ENCODE measurements at regions not wholly inside any gene's neighbourhood (a gene's known extent, or its start where the extent isn't known, plus 50 kb on each side); places are given as distances from the start of the nearest gene placed in this dataset.

DNA sequence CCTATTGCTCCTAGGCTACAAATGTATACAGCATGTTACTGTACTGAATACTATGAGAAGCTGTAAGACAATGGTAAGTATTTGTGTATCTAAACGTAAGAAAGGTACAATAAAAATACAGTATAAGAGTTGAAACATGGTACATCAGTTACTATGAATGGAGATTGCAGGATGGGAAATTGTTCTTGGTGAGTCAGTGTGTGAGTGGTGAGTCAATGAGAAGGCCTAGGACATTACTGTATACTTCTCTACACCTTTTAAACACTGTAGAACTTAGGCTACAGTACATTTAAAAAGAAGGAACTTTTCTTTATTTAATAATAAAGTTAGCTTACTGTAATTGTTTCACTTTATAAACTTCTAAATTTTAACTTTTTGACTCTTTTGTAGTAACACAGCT is 2603.2 kb downstream of the PCDH7 start:
- TF ChIP-seq ARNTL (CRISPR knock-in tag; IDR thresholded peaks at IDR 0.05; ENCODE audit: borderline replicate concordance, low read depth) (no peak), ISL1 (CRISPR knock-in tag; IDR thresholded peaks at IDR 0.05) (no peak), GLIS3 (CRISPR knock-in tag; IDR thresholded peaks at IDR 0.05) (no peak), CSDC2 (CRISPR knock-in tag; IDR thresholded peaks at IDR 0.05) (no peak), ZNF565 (CRISPR knock-in tag; conservative IDR thresholded peaks at IDR 0.05; ENCODE audit: low read depth) (no peak)
- ATAC-seq: no peak

DNA sequence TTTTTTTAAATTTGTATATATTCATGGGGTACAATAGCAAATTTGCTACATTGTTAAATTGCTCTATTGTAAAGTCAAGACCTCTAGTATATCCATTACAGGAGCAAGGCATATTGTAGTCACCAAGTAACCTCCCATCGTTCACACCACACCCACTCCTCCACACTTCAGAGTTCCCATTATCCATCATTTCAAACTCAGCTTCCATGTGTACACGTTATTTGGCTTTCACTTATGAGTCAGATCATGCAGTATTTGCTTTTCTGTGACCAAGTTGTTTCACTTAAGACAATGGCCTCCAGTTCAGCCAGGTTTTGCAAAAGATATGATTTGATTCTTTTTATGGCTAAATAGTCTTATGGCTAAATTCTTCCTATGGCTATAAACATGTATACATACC is 2614.2 kb downstream of the PCDH7 start:
- ATAC-seq: no peak
- TF ChIP-seq ZFP30 (CRISPR knock-in tag; IDR thresholded peaks at IDR 0.05) (no peak), ZFP3 (CRISPR knock-in tag; IDR thresholded peaks at IDR 0.05) (no peak), CSDC2 (CRISPR knock-in tag; IDR thresholded peaks at IDR 0.05) (no peak), OSR1 (CRISPR knock-in tag; IDR thresholded peaks at IDR 0.05) (no peak), RARB (CRISPR knock-in tag; IDR thresholded peaks at IDR 0.05) (no peak), BACH2 (CRISPR knock-in tag; IDR thresholded peaks at IDR 0.05; ENCODE audit: borderline replicate concordance) (no peak), ESRRG (CRISPR knock-in tag; IDR thresholded peaks at IDR 0.05) (no peak), TCF4 (CRISPR knock-in tag; IDR thresholded peaks at IDR 0.05; ENCODE audit: borderline replicate concordance) (no peak), ARNTL (CRISPR knock-in tag; IDR thresholded peaks at IDR 0.05; ENCODE audit: borderline replicate concordance, low read depth) (no peak), ZNF8 (CRISPR knock-in tag; IDR thresholded peaks at IDR 0.05) (no peak)
- TF ChIP-seq, protein P1, sequence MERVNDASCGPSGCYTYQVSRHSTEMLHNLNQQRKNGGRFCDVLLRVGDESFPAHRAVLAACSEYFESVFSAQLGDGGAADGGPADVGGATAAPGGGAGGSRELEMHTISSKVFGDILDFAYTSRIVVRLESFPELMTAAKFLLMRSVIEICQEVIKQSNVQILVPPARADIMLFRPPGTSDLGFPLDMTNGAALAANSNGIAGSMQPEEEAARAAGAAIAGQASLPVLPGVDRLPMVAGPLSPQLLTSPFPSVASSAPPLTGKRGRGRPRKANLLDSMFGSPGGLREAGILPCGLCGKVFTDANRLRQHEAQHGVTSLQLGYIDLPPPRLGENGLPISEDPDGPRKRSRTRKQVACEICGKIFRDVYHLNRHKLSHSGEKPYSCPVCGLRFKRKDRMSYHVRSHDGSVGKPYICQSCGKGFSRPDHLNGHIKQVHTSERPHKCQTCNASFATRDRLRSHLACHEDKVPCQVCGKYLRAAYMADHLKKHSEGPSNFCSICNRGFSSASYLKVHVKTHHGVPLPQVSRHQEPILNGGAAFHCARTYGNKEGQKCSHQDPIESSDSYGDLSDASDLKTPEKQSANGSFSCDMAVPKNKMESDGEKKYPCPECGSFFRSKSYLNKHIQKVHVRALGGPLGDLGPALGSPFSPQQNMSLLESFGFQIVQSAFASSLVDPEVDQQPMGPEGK (CRISPR knock-in tag; IDR thresholded peaks at IDR 0.05; ENCODE audit: borderline replicate concordance): no peak

DNA sequence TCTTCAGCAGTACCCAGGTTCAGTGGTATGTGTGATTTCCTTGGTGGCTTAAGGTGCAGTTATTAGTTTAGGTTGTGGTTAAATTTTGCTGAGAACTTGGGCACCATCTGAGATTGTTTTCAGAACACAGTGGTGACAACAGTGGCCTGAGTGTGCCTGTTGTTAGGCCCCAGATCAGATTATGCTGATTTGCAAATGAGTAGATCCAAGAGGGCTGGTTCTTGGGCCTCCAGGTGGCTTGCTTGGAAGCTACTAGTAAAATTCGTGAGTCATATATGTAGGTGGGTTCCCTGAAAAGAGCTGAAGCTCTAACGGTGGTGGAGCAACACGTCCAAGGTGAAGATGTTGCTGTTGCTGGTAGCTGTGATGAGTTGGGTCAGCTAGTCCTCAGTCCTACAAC is 2619.6 kb downstream of the PCDH7 start:
- TF ChIP-seq RARB (CRISPR knock-in tag; IDR thresholded peaks at IDR 0.05): no peak
- TF ChIP-seq ARNTL (CRISPR knock-in tag; IDR thresholded peaks at IDR 0.05; ENCODE audit: borderline replicate concordance, low read depth): no peak
- TF ChIP-seq ZNF565 (CRISPR knock-in tag; conservative IDR thresholded peaks at IDR 0.05; ENCODE audit: low read depth): no peak
- no peak for TF ChIP-seq OSR1 (CRISPR knock-in tag; IDR thresholded peaks at IDR 0.05)
- TF ChIP-seq ZNF8 (CRISPR knock-in tag; IDR thresholded peaks at IDR 0.05): no peak
- TF ChIP-seq ZNF70 (CRISPR knock-in tag; IDR thresholded peaks at IDR 0.05): no peak
- TF ChIP-seq, protein P2, sequence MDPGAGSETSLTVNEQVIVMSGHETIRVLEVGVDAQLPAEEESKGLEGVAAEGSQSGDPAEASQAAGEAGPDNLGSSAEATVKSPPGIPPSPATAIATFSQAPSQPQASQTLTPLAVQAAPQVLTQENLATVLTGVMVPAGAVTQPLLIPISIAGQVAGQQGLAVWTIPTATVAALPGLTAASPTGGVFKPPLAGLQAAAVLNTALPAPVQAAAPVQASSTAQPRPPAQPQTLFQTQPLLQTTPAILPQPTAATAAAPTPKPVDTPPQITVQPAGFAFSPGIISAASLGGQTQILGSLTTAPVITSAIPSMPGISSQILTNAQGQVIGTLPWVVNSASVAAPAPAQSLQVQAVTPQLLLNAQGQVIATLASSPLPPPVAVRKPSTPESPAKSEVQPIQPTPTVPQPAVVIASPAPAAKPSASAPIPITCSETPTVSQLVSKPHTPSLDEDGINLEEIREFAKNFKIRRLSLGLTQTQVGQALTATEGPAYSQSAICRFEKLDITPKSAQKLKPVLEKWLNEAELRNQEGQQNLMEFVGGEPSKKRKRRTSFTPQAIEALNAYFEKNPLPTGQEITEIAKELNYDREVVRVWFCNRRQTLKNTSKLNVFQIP (CRISPR knock-in tag; IDR thresholded peaks at IDR 0.05; ENCODE audit: borderline replicate concordance, low read depth): no peak
- TF ChIP-seq, protein P3, sequence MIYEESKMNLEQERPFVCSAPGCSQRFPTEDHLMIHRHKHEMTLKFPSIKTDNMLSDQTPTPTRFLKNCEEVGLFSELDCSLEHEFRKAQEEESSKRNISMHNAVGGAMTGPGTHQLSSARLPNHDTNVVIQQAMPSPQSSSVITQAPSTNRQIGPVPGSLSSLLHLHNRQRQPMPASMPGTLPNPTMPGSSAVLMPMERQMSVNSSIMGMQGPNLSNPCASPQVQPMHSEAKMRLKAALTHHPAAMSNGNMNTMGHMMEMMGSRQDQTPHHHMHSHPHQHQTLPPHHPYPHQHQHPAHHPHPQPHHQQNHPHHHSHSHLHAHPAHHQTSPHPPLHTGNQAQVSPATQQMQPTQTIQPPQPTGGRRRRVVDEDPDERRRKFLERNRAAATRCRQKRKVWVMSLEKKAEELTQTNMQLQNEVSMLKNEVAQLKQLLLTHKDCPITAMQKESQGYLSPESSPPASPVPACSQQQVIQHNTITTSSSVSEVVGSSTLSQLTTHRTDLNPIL (CRISPR knock-in tag; IDR thresholded peaks at IDR 0.05; ENCODE audit: low read depth): no peak
- TF ChIP-seq, protein P4, sequence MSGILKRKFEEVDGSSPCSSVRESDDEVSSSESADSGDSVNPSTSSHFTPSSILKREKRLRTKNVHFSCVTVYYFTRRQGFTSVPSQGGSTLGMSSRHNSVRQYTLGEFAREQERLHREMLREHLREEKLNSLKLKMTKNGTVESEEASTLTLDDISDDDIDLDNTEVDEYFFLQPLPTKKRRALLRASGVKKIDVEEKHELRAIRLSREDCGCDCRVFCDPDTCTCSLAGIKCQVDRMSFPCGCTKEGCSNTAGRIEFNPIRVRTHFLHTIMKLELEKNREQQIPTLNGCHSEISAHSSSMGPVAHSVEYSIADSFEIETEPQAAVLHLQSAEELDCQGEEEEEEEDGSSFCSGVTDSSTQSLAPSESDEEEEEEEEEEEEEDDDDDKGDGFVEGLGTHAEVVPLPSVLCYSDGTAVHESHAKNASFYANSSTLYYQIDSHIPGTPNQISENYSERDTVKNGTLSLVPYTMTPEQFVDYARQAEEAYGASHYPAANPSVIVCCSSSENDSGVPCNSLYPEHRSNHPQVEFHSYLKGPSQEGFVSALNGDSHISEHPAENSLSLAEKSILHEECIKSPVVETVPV (CRISPR knock-in tag; IDR thresholded peaks at IDR 0.05): no peak
- TF ChIP-seq CSDC2 (CRISPR knock-in tag; IDR thresholded peaks at IDR 0.05): no peak
- no peak for TF ChIP-seq PPARA (CRISPR knock-in tag; IDR thresholded peaks at IDR 0.05; ENCODE audit: borderline replicate concordance)
- TF ChIP-seq ZFP3 (CRISPR knock-in tag; IDR thresholded peaks at IDR 0.05): no peak
- no peak for TF ChIP-seq ZFP30 (CRISPR knock-in tag; IDR thresholded peaks at IDR 0.05)
- no peak for TF ChIP-seq TCF4 (CRISPR knock-in tag; IDR thresholded peaks at IDR 0.05; ENCODE audit: borderline replicate concordance)
- no peak for TF ChIP-seq ZC3H10 (CRISPR knock-in tag; IDR thresholded peaks at IDR 0.05)
- no peak for TF ChIP-seq ISL1 (CRISPR knock-in tag; IDR thresholded peaks at IDR 0.05)
- no peak for ATAC-seq

DNA sequence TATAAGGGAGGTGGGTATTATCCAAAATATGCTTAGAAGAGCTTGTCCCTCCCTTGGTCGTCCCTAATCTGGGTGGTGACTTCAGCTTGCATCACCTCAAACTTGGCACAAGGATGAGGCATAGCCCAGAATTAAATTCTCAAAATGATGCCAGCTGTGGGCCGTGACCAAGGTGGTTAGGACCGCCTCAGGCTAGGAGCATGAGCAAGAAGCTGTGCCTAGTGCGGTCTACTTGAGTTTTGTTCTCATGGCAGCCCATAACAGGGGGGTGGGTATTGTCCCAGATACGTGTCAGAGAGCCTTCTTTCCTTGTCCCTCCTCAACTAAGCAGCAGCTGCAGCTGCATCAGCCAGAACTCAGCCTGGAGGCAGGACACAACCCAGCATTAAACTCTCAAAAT is 2620.0 kb downstream of the PCDH7 start:
- ATAC-seq: no peak
- TF ChIP-seq SNAI2 (CRISPR knock-in tag; IDR thresholded peaks at IDR 0.05) (no peak), ESRRG (CRISPR knock-in tag; IDR thresholded peaks at IDR 0.05) (no peak), GLIS3 (CRISPR knock-in tag; IDR thresholded peaks at IDR 0.05) (no peak), ZC3H10 (CRISPR knock-in tag; IDR thresholded peaks at IDR 0.05) (no peak), ZFP30 (CRISPR knock-in tag; IDR thresholded peaks at IDR 0.05) (no peak), TOX (CRISPR knock-in tag; IDR thresholded peaks at IDR 0.05; ENCODE audit: borderline replicate concordance) (no peak), PPARA (CRISPR knock-in tag; IDR thresholded peaks at IDR 0.05; ENCODE audit: borderline replicate concordance) (no peak), ZNF8 (CRISPR knock-in tag; IDR thresholded peaks at IDR 0.05) (no peak), ISL1 (CRISPR knock-in tag; IDR thresholded peaks at IDR 0.05) (no peak)
- TF ChIP-seq, protein P1 (CRISPR knock-in tag; IDR thresholded peaks at IDR 0.05; ENCODE audit: borderline replicate concordance): no peak
- TF ChIP-seq, protein P5, sequence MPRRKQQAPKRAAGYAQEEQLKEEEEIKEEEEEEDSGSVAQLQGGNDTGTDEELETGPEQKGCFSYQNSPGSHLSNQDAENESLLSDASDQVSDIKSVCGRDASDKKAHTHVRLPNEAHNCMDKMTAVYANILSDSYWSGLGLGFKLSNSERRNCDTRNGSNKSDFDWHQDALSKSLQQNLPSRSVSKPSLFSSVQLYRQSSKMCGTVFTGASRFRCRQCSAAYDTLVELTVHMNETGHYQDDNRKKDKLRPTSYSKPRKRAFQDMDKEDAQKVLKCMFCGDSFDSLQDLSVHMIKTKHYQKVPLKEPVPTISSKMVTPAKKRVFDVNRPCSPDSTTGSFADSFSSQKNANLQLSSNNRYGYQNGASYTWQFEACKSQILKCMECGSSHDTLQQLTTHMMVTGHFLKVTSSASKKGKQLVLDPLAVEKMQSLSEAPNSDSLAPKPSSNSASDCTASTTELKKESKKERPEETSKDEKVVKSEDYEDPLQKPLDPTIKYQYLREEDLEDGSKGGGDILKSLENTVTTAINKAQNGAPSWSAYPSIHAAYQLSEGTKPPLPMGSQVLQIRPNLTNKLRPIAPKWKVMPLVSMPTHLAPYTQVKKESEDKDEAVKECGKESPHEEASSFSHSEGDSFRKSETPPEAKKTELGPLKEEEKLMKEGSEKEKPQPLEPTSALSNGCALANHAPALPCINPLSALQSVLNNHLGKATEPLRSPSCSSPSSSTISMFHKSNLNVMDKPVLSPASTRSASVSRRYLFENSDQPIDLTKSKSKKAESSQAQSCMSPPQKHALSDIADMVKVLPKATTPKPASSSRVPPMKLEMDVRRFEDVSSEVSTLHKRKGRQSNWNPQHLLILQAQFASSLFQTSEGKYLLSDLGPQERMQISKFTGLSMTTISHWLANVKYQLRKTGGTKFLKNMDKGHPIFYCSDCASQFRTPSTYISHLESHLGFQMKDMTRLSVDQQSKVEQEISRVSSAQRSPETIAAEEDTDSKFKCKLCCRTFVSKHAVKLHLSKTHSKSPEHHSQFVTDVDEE (CRISPR knock-in tag; IDR thresholded peaks at IDR 0.05): no peak

All from SK-N-SH treated with all-trans-retinoic acid at 6 μM for 48 hours (cell line).